ENCODE measurements at regions not wholly inside any gene's neighbourhood (a gene's known extent, or its start where the extent isn't known, plus 50 kb on each side); places are given as distances from the start of the nearest gene placed in this dataset.

DNA sequence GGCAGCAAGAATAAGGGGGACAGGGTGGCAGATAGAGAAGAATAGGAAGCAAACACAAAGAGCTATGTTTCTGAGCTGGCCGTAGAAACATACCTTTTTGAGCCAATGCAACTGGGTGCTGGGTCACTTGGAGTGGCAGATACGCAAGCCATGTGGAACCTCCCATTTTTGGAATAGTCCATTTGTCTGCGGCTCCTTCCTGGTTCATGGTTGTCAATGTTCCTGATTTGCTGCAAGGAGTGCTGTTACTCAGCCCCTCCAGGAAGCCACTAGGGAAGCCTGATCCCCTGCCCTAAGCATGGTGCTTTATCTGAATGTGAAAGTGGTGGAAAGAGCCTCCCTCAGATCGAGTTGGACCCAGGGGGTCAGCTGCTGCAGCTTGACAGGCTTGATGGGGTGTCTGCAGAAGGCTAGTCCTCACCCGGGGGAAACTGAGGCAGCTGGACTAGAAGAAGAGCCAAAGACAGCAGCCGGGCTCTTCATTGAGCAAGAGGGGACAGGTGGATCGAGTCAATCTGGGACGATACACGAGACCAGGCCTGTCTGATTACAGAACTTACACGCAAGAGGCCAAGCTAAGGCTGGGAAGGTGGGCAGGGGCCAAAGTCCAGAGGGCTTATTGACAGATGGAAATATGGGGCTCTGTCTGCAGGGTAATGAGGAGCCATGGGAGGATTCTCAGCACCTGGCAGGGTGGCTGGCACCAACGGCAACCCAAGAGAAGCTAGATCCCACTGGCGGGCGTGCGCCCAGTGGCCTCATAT, 57.4 kb upstream of the CTNNBL1 start:
- Histone ChIP-seq H3K9me3 (peaks cover 10% of the 10 kb centered on the region), H3K36me3 (no peaks in the 10 kb centered on the region), H3K4me1 (ENCODE audit: control insufficient read depth in 1 of 2, low read depth in 2 of 2) (no peaks in the 10 kb centered on the region), H3K4me3 (no peak overlapping the region), H3K27me3 (replicated peaks; ENCODE audit: insufficient read depth) (peaks cover 8% of the 10 kb centered on the region), H3K27ac (no peak overlapping the region)
- DNase-seq (ENCODE audit: low spot score) (no peak), ATAC-seq (ENCODE audit: insufficient number of reproducible peaks, low FRiP score, low read depth) (no peak)
- TF ChIP-seq, protein P1, sequence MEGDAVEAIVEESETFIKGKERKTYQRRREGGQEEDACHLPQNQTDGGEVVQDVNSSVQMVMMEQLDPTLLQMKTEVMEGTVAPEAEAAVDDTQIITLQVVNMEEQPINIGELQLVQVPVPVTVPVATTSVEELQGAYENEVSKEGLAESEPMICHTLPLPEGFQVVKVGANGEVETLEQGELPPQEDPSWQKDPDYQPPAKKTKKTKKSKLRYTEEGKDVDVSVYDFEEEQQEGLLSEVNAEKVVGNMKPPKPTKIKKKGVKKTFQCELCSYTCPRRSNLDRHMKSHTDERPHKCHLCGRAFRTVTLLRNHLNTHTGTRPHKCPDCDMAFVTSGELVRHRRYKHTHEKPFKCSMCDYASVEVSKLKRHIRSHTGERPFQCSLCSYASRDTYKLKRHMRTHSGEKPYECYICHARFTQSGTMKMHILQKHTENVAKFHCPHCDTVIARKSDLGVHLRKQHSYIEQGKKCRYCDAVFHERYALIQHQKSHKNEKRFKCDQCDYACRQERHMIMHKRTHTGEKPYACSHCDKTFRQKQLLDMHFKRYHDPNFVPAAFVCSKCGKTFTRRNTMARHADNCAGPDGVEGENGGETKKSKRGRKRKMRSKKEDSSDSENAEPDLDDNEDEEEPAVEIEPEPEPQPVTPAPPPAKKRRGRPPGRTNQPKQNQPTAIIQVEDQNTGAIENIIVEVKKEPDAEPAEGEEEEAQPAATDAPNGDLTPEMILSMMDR (IDR thresholded peaks at IDR 0.05) = no peak

GRCh38 chr20:37630993-37631392, 62.8 kb upstream of the CTNNBL1 start:
- H3K4me3 ChIP-seq = no peak overlapping the region
- H3K27me3 ChIP-seq (replicated peaks; ENCODE audit: insufficient read depth) = no peaks in the 10 kb centered on the region
- no peak for DNase-seq (ENCODE audit: low spot score)
- TF ChIP-seq, protein P1 (IDR thresholded peaks at IDR 0.05) = no peak
- H3K36me3 ChIP-seq = no peaks in the 10 kb centered on the region
- no peak for ATAC-seq (ENCODE audit: insufficient number of reproducible peaks, low FRiP score, low read depth)
- H3K4me1 ChIP-seq (ENCODE audit: control insufficient read depth in 1 of 2, low read depth in 2 of 2) = no peaks in the 10 kb centered on the region
- peaks cover 10% of the 10 kb centered on the region for H3K9me3 ChIP-seq
- H3K27ac ChIP-seq = no peak overlapping the region

DNA sequence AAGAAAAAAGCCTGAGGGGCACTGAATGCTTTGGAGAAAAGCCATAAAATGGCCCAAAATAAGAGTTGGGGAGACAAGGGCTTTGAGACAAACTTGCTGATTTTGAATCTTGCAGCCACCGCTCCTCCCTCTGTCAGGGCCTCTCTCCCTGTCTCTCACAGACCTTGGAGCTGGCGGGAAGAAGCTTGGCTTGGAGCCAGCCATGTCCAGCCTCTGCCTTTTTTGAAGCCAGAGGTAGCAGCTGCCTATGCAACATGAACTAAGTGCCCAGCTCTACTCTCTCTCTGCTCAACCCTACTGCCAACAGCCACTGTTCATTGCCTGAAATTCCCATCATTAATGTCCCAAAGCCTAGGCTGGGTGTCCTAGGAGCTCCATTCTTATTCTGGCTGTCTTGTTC, 63.7 kb upstream of the CTNNBL1 start:
- TF ChIP-seq, protein P1 (IDR thresholded peaks at IDR 0.05) = no peak
- Histone ChIP-seq H3K27me3 (replicated peaks; ENCODE audit: insufficient read depth) (no peaks in the 10 kb centered on the region), H3K4me1 (ENCODE audit: control insufficient read depth in 1 of 2, low read depth in 2 of 2) (no peaks in the 10 kb centered on the region), H3K36me3 (no peaks in the 10 kb centered on the region), H3K27ac (no peak overlapping the region), H3K4me3 (no peak overlapping the region), H3K9me3 (peaks cover 4% of the 10 kb centered on the region)
- DNase-seq (ENCODE audit: low spot score) = no peak
- no peak for ATAC-seq (ENCODE audit: insufficient number of reproducible peaks, low FRiP score, low read depth)

DNA sequence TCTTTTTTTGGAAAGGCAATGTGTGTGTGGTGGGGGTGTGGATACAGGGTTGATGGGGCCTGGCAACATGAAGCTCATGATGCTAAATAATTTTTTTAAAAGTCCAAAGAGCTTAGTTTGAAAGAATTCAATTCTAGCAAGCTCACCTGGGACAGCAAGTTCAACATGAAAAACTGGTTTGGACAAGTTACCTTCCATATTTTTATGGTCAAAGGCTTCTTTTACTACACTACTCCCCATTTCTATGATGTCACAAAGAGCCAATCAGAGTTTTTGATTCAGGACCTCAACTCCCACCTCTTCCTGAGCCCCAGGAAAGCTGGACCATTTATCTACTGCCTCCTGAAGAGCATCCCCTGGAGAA, 66.1 kb upstream of the CTNNBL1 start:
- H3K27ac ChIP-seq = no peak overlapping the region
- H3K4me3 ChIP-seq = no peak overlapping the region
- H3K36me3 ChIP-seq = no peaks in the 10 kb centered on the region
- H3K27me3 ChIP-seq (replicated peaks; ENCODE audit: insufficient read depth) = no peaks in the 10 kb centered on the region
- no peak for ATAC-seq (ENCODE audit: insufficient number of reproducible peaks, low FRiP score, low read depth)
- no peaks in the 10 kb centered on the region for H3K4me1 ChIP-seq (ENCODE audit: control insufficient read depth in 1 of 2, low read depth in 2 of 2)
- no peak for DNase-seq (ENCODE audit: low spot score)
- TF ChIP-seq, protein P1 (IDR thresholded peaks at IDR 0.05) = no peak
- no peaks in the 10 kb centered on the region for H3K9me3 ChIP-seq

GRCh38 chr20:37627060-37627766, 66.6 kb upstream of the CTNNBL1 start:
- DNase-seq (ENCODE audit: low spot score) = no peak
- H3K27me3 ChIP-seq (replicated peaks; ENCODE audit: insufficient read depth) = no peaks in the 10 kb centered on the region

More at GRCh38 chr20:37627060-37627766, 66.6 kb upstream of the CTNNBL1 start:
- TF ChIP-seq, protein P1 (IDR thresholded peaks at IDR 0.05) = no peak
- Histone ChIP-seq H3K36me3 (no peaks in the 10 kb centered on the region), H3K27ac (no peak overlapping the region), H3K4me1 (ENCODE audit: control insufficient read depth in 1 of 2, low read depth in 2 of 2) (no peaks in the 10 kb centered on the region), H3K9me3 (no peaks in the 10 kb centered on the region), H3K4me3 (no peak overlapping the region)
- ATAC-seq (ENCODE audit: insufficient number of reproducible peaks, low FRiP score, low read depth) = no peak
